Hematopoietic multipotent progenitor cell treated with erythropoietin and hydrocortisone succinate and interleukin-3 and kit ligand, for 15 days (in vitro differentiated cells): ENCODE measurements at regions not wholly inside any gene's neighbourhood (a gene's known extent, or its start where the extent isn't known, plus 50 kb on each side); places are given as distances from the start of the nearest gene placed in this dataset.

Experiments
- DNase-seq: peaks from one replicate; pipeline ENCODE4 v3.0.0-alpha.2; 2015; ENCODE audit warnings: low spot score

DNA sequence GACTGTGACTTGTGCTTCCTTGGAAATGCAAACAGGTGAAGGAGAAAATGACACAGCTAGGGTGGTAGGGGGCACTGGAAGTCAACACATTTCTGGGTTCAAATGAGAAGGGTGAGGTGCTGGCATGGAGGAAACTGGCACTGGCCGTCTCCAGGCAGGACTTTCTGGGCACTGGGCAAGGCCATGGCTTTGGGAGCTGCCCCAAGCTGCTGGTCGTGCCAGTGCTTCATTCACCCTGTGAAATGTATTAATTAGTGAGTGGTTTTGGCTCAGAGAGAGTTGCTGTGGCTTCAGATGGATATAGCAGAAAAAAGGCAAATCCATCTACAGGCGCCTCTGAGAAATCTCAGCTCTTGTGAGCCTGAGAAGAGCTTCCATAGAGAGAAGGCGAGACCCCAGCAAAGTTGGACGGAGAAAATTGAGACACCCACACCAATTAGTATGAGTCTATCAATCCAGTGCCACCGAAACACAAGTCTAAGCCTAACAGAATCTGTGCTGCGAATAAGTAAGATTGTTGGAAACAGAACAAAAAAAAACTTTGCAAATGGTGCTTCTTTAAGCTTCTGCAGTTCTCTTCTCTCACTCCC lies 202.1 kb upstream of the TNP1 start:
- DNase-seq = no peak

DNA sequence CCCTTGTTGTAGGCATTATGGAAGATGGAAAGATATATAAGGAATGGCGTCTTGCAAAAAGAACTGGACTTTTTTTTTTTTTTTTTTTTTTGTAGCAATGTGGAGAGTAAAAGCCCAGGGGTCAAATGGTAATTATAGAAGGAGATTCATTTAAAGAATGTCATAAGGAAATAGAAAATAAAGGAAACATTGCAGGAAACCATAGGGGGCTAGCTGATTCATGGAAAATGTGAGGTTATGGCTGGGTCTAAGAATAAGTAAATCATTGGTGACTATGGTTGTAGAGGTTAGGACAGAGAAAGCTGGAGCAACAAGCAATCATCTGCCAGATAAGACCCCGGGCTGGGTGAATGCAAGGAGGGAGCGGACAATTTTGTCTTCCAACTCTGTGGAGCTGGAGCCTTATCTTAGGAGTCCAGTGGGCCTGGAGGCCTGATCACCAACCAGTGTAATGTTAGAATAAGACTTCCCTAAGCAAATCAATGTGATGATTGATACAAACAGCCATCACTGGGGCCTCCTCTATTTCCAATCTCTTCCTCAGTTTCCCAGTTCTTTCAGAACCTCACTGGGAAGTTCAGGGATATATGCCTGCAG lies 201.2 kb upstream of the TNP1 start:
- no peak for DNase-seq

- DNase-seq = no peak
These were observed 200.7 kb upstream of the TNP1 start for GRCh38 chr2:217060516-217060915.

- no peak for DNase-seq
These were observed 199.2 kb upstream of the TNP1 start for GRCh38 chr2:217058791-217059755.

DNA sequence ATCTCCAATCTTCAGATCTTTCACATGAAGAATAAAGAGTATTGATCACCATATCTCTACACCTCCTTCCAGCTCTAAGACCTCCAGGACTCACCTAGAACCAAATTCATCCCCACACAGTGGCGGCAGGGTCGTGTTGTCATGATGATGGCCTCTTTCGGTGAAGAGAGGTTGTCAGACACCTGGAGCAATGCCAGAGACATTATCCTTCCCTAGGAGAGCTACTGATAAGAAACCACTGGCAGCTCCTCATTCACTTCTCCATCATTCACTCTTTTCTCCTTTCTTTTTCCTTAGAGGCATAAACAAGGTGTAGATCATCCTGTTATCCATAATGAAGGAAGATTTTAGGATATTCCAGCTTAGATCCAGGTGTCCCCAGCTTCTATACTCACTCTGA lies 197.9 kb upstream of the TNP1 start:
- DNase-seq = no peak

DNA sequence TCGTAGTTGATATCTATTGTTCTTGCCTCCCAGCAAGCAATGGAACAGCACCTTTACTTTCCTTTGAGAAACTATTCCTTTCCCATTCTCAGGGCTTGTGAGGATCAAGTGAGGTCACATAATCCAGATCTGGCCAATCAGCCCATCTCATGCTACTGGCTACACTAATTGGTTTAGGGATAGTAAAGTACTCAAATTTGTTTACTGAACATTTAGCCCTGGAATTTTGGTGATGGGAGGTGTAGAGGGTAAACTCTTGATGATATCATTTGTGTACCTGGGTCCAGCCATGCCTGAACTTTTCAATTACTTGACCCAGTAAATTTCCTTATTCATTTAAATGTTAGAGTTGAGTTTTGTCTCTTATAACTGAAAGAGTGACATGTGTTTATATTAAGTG lies 195.8 kb upstream of the TNP1 start:
- DNase-seq = no peak

- DNase-seq = no peak
These were observed 194.9 kb upstream of the TNP1 start for GRCh38 chr2:217054791-217055190.

- no peak for DNase-seq
These were observed 193.2 kb upstream of the TNP1 start for GRCh38 chr2:217052856-217053577.

GRCh38 chr2:217051416-217051815 lies 191.6 kb upstream of the TNP1 start:
- no peak for DNase-seq

DNA sequence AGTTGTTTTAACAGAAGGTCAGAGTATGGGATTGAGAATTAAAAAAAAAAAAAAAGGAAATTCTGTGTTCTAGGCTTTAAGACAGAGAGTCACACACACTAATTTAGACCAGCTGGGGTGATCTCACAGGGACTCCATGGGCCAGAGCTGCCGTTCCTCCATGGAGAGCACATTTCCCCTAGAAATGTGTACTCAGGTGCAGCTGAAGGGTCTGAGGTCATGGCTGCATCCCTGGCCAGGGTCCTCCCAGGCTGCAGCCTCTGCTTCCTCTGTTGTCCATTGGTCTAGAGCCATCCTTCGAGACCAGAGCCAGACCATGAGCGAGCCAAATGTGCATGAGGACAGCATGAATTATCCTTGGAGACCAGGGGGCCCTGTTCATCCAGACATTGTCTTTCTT lies 190.1 kb upstream of the TNP1 start:
- no peak for DNase-seq

DNA sequence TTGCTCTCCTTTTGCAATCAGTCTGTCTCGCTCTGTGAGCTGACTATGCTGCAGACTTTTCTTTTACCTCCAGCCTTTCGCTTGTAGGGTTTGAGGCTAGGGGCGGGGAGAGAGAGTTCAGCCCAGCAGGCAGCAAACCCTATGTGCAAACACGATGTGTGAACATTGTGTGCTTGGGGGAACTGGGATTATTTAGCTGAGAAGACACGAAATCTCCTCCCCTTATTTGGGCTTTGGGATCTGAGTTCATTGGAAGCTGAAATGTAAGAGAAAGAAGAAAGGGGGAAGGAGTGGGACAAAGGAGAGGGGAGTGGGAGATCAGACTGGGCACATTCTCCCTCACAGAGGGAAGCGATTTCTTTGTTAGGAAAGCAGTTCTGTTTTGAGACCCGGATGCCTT lies 189.6 kb upstream of the TNP1 start:
- no peak for DNase-seq

DNA sequence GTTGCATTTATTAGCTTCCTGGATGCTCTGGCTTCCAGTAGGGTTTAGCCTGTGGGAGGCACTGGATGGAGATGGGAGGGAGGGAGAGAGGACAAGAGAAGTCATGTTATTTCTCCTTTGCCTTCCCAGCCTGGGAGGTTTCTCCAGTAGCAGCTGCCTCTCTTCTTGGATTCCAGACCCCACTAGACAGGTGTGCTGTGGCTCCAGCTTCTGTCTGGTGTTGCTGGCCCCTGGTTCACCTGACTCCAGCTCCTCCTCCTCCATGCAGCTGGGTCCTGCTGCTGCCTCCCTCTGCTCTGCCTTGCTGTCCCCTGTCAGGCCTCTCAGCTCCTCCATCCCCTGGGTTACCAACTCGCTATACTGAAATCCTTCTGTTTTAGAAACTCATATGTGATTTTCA lies 188.9 kb upstream of the TNP1 start:
- DNase-seq = no peak

DNA sequence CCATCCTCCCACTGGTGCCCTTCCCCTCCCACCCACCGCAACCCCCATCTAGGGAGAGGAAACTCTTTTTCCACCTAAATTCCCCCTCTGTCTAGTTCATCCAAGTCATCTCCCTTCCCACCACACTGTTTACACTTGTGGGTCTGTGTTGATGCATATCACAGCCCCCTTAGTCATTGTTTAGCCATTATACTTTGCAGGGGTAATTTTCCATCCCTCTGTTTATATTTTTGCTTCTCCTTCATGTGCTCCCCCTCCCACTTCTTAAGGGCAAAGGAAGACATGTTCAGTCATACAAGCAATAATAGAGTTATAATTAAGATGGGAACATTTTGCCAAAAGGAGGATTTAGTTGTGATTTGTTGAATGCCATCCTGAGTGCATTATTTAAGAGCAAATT lies 187.8 kb upstream of the TNP1 start:
- DNase-seq = no peak

DNA sequence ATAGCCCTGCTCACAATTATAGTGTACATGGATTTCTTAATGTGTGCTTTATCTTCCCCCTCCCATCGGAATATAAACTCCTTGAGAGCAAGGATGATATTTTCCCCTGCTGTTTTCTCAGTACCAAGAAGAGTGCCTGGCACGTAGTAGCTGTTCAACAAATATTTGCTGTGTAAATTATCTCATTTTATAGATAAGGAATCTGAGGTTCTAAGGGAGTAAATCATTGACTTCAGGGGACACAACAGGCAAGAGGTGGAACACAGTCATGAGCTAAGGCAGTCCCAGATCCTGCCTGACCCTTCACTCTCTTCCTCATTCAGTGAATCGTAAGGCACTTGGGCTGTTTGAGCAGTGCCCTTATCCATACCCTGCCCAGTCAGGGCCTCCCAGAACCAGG lies 187.3 kb upstream of the TNP1 start:
- no peak for DNase-seq

DNA sequence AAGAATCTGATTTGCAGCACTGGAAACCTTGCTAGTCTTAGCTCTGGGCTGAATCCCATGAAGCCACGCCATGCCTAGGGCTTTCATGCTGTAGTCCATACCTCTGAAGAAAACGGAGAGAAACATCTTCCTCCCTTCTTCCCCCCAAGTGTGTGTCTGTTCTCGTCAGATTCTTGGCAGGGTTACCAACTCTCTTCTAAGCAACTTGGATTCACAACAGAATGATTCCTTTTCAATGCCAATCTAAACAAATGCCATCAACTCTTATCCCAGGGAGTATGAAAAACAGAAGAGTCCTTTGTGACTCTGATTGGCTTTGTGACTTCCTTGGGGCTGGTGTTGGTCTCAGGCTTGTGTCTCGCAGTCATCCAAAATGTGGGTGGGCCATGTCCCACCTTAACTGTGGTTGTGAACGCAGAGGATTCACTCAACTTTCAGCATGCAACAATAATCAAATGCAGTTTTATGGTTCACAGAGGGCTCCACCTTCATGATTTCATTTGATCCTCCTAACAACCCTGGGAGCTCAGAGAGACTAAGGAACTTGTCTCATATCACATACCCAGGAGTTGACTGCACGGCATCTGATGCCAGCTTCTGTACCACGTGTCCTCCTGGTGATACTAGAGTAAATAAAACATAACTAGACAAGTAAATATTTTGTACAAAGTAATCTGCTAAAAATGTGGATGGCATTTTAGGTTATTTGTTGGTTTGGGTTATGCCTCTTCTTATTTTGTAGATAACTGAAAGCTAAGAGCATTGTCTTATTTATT lies 186.0 kb upstream of the TNP1 start:
- no peak for DNase-seq

DNA sequence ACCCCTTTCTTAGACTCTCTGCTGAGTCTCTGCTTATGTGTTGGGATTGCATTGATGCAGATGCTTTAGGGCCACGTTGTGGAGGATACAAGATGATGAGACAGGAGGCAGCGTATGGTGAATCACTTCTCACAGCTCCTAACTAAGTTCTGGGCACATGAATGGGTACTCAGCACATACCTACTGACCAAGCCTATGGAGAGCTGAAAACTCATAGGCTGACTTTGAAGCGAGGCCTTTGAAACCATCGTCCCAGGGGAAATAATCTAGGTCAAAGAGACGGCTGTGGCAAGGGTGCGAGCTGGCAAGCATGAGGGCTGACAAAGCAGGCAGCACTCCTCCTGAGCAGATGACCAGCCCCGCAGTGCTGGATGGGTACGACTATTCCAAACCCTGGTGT lies 180.2 kb upstream of the TNP1 start:
- DNase-seq = no peak

DNA sequence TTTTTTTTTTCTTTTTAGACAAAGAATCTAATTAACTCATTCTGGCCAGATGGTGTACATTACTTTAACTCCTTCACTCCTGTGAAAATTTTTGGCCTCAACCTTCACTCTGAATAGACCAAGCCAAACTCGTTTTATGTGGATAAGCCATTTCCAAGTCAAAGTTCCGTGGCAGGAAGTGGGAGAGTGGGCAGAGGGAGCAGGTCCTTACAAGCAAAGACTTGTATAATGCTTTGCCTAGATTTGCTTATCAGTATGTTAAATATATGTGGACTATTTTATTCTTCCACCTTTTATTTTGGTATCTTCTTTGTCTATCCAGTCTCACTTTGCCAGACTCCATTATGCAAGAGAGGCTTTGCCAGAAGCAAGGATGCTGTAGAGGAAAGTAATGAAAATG lies 178.1 kb upstream of the TNP1 start:
- DNase-seq = no peak

DNA sequence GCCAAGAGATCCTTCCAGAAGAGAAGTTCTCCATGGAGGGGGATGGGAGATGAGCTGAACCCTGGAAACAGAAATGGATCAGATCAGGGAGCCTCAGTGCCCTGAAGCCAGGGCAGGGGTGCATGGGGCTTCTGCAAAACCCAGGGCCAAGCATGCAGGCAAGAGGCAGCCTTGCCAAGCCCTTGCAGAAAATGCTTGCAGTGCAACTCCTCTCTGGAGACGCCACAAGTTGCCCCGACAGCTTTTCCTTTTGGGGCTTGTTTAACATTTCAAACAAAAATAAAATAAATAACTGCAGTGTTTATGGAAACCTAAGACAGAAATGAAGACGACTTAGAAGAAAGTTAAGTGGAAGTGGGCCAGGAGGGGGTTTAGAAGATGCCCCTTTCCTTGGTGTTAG lies 177.5 kb upstream of the TNP1 start:
- DNase-seq = no peak

DNA sequence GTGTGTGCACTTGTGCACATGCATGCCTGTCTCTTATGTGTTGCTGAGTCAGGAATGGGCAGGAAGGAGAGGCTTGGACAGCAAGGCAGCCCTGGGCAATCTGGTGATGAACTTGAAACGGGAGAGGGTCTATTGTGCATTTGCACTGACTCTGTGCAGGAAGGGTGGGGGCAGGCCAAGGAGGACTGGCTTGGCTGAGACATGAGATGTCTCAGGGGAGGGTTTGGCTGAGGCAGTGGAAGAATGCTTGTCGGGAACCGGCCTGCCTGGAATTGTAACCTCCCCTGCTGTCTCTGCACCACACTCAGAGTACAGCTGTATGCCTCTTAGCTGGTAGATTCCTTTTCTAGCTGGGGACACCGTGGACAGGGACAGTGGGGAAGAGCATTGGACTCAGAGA lies 176.1 kb upstream of the TNP1 start:
- no peak for DNase-seq

DNA sequence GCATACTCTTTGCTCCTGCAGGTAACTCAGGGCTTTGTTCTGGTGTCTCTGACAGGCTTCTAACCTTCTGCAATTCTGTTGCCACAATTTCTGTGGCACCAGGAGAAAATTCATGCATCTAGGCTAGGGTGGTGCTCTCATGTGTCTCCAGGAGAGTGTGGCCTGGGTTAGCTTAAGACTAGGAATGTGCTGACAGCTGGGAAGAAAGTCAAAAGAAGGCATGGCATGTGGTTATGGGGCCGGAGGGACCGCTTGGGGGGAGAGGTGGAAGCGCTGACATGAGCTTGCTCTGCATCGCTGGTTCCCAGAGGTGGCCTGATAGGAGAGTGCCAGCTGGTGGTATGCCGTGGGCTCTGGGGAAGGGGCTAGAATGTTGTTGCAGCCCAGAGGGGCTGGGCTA lies 173.3 kb upstream of the TNP1 start:
- no peak for DNase-seq

GRCh38 chr2:217031445-217031844 lies 171.6 kb upstream of the TNP1 start:
- DNase-seq = no peak

- DNase-seq = no peak
These were observed 170.2 kb upstream of the TNP1 start for GRCh38 chr2:217030081-217030480.
